DMS 273 (cell line): ENCODE measurements at regions not wholly inside any gene's neighbourhood (a gene's known extent, or its start where the extent isn't known, plus 50 kb on each side); places are given as distances from the start of the nearest gene placed in this dataset.

Experiments
- DNase-seq: peaks from one replicate; lab custom pipeline; 2025; ENCODE audit not compliant: unreplicated experiment; lab: John Stamatoyannopoulos, UW

GRCh38 chr2:18332477-18332876, 228.0 kb downstream of the RDH14 start:
- no peak for DNase-seq

GRCh38 chr2:18325118-18325517, 235.3 kb downstream of the RDH14 start:
- no peak for DNase-seq

GRCh38 chr2:18319987-18320386, 240.5 kb downstream of the RDH14 start:
- DNase-seq, result no peak

GRCh38 chr2:18317017-18317416, 243.4 kb downstream of the RDH14 start:
- DNase-seq, result no peak

GRCh38 chr2:18312818-18313217, 247.6 kb downstream of the RDH14 start:
- DNase-seq, result no peak

GRCh38 chr2:18311420-18312195, 248.8 kb downstream of the RDH14 start:
- no peak for DNase-seq

GRCh38 chr2:18309627-18310026, 250.8 kb downstream of the RDH14 start:
- DNase-seq, result no peak

- DNase-seq, result no peak
These were observed 251.3 kb downstream of the RDH14 start for GRCh38 chr2:18309188-18309587.

GRCh38 chr2:18304849-18305248, 255.6 kb downstream of the RDH14 start:
- no peak for DNase-seq

- peak; percentile 40 for DNase-seq
These were observed 258.9 kb downstream of the RDH14 start for GRCh38 chr2:18301421-18302139.

- peak; percentile 52 for DNase-seq
These were observed 260.8 kb downstream of the RDH14 start for GRCh38 chr2:18299423-18300212.

GRCh38 chr2:18297534-18298058, 262.9 kb downstream of the RDH14 start:
- DNase-seq, result no peak

- DNase-seq, result no peak
These were observed 270.1 kb downstream of the RDH14 start for GRCh38 chr2:18290386-18290785.

- no peak for DNase-seq
These were observed 273.6 kb downstream of the RDH14 start for GRCh38 chr2:18286897-18287296.

- DNase-seq, result no peak
These were observed 276.1 kb downstream of the RDH14 start for GRCh38 chr2:18284331-18284730.

GRCh38 chr2:18282026-18282425, 278.4 kb downstream of the RDH14 start:
- no peak for DNase-seq

GRCh38 chr2:18276583-18277075, 283.8 kb downstream of the RDH14 start:
- no peak for DNase-seq

GRCh38 chr2:18273205-18273604, 287.2 kb downstream of the RDH14 start:
- DNase-seq, result no peak

- no peak for DNase-seq
These were observed 288.3 kb downstream of the RDH14 start for GRCh38 chr2:18272148-18272494.

- no peak for DNase-seq
These were observed 288.9 kb downstream of the RDH14 start for GRCh38 chr2:18271370-18272147.

GRCh38 chr2:18268400-18268799, 292.1 kb downstream of the RDH14 start:
- DNase-seq, result no peak
